PC-3 (cell line): ENCODE measurements at regions not wholly inside any gene's neighbourhood (a gene's known extent, or its start where the extent isn't known, plus 50 kb on each side); places are given as distances from the start of the nearest gene placed in this dataset.
A peak's percentile ranks its signal among the peaks of the same experiment; 100 is the strongest.

Experiments
- ATAC-seq: fragments of 200-7000 bp; cut with Tn5 transposase; 2 replicates; pipeline ENCODE4 v1.9.1; 2020; ENCODE audit warnings: mild to moderate bottlenecking, moderate library complexity
- BruUV-seq: library from RNA; stranded (reverse); fragments of 400-500 nt; replicated peaks from 2 replicates; lab custom pipeline; 2021; lab: Mats Ljungman, UMichigan
- CTCF ChIA-PET: fragments of 300-600 bp; sonication (Branson Sonifier 250); formaldehyde crosslinking; loops from one replicate; lab custom pipeline; 2022; ENCODE audit warnings: antibody characterized with exemption; lab: Charles Lee
- POLR2A ChIA-PET: fragments of 300-600 bp; sonication (Branson Sonifier 250); formaldehyde crosslinking; loops from one replicate; lab custom pipeline; 2022; ENCODE audit warnings: antibody characterized with exemption; ENCODE audit not compliant: unreplicated experiment; lab: Charles Lee
- DNase-seq: peaks from one replicate; pipeline ENCODE4 v3.0.0-alpha.2; 2015
- H2AFZ ChIP-seq: fragments of 300-600 bp; sonication (generic); 2 replicates; pipeline ENCODE4 v1.6.0; 2016; ENCODE audit warnings: antibody characterized with exemption, low read length
- H3F3A ChIP-seq: fragments of 300-600 bp; sonication (generic); one replicate; pipeline ENCODE4 v1.6.0; 2017; ENCODE audit warnings: antibody characterized with exemption, low read length, control low read depth, mild to moderate bottlenecking; ENCODE audit not compliant: unreplicated experiment
- H3K27ac ChIP-seq: fragments of 300-600 bp; sonication (generic); 2 replicates; pipeline ENCODE4 v1.5.1; 2016; ENCODE audit warnings: mild to moderate bottlenecking, low read length
- H3K27me3 ChIP-seq: fragments of 300-600 bp; sonication (generic); 2 replicates; pipeline ENCODE4 v1.6.1; 2016; ENCODE audit warnings: low read length, mixed read lengths
- H3K36me3 ChIP-seq: fragments of 300-600 bp; sonication (generic); 2 replicates; pipeline ENCODE4 v1.6.1; 2016; ENCODE audit warnings: low read depth, mixed run types, low read length, mixed read lengths
- H3K4me1 ChIP-seq: fragments of 300-600 bp; sonication (generic); 2 replicates; pipeline ENCODE4 v1.5.1; 2016; ENCODE audit warnings: low read length; ENCODE audit not compliant: insufficient read depth
- H3K4me2 ChIP-seq: fragments of 300-600 bp; sonication (generic); 2 replicates; pipeline ENCODE4 v1.6.0; 2016; ENCODE audit warnings: low read length
- H3K4me3 ChIP-seq: fragments of 300-600 bp; sonication (generic); 2 replicates; pipeline ENCODE4 v1.5.1; 2016; ENCODE audit warnings: mild to moderate bottlenecking, low read length, mixed read lengths
- H3K79me2 ChIP-seq: fragments of 300-600 bp; sonication (generic); 2 replicates; pipeline ENCODE4 v1.6.1; 2017; ENCODE audit warnings: low read length, mixed read lengths
- H3K9ac ChIP-seq: fragments of 300-600 bp; sonication (generic); 2 replicates; pipeline ENCODE4 v1.6.0; 2016; ENCODE audit warnings: mild to moderate bottlenecking, low read length
- H3K9me2 ChIP-seq: fragments of 300-600 bp; sonication (generic); replicated peaks from 2 replicates; pipeline ENCODE4 v1.6.1; 2016; ENCODE audit warnings: mixed run types, low read length, mixed read lengths
- H3K9me3 ChIP-seq: fragments of 300-600 bp; sonication (generic); 2 replicates; pipeline ENCODE4 v1.6.1; 2016; ENCODE audit warnings: low read length, mixed read lengths
- H4K20me1 ChIP-seq: fragments of 300-600 bp; sonication (generic); 2 replicates; pipeline ENCODE4 v1.6.1; 2016; ENCODE audit warnings: low read length, mixed read lengths
- EZH2 ChIP-seq: fragments of 300-600 bp; sonication (generic); IDR thresholded peaks from one replicate; pipeline ENCODE4 v1.6.1; 2017; ENCODE audit warnings: antibody characterized with exemption, mild to moderate bottlenecking, low read length; ENCODE audit not compliant: unreplicated experiment
- EZH2phosphoT487 ChIP-seq: fragments of 300-600 bp; sonication (generic); IDR thresholded peaks from 2 replicates; pipeline ENCODE4 v1.6.1; 2018; ENCODE audit warnings: mild to moderate bottlenecking, antibody characterized with exemption, low read length, borderline replicate concordance
- intact Hi-C: fragments of 100-400 bp; cut with micrococcal nuclease; formaldehyde crosslinking; loops from 2 replicates; pipeline ENCODE4 v1.9.0; 2023
- TF ChIP-seq, protein P1 (sequence below): fragments of 300-600 bp; sonication (generic); conservative IDR thresholded peaks from 2 replicates; pipeline ENCODE4 v1.5.1; 2017; ENCODE audit warnings: antibody characterized with exemption, low read depth, mild to moderate bottlenecking, low read length

DNA sequence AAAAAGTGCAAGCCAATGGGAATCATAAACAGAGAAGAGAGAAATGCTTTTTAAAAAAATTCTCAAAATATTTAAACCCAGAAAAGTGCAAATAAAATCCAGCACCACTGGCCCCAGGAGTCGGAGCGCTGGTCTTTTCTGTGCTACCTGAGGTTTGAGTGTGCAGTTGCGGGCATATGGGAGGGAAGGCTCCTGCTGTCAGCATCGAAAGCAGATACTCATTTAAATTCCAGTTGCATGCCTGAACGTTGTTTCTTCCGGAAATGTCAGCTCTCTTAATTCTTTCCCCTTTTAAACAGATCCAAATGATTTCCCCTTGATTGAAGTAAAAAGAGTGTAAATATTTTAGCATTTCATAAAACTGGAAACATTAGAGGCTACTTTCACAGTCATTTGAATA lies 240.5 kb upstream of the GPR26 start:
- no peaks in the 10 kb centered on the region for H3K36me3 ChIP-seq
- H3F3A ChIP-seq: no peaks in the 10 kb centered on the region
- BruUV-seq: no TSS peak
- peaks cover 38% of the 10 kb centered on the region for H3K27me3 ChIP-seq
- POLR2A ChIA-PET: no interaction called here
- no peaks in the 10 kb centered on the region for H3K9me2 ChIP-seq
- H3K4me3 ChIP-seq: no peak overlapping the region
- H3K27ac ChIP-seq: no peak overlapping the region
- no peak overlapping the region for H2AFZ ChIP-seq
- no peaks in the 10 kb centered on the region for H3K79me2 ChIP-seq
- ATAC-seq (no peak), DNase-seq (no peak)
- intact Hi-C loops: no loop called here
- no peak overlapping the region for H3K9ac ChIP-seq
- CTCF ChIA-PET: no interaction called here
- H3K4me1 ChIP-seq: 0 out of 2 replicates have a peak, but pooled peaks cover 3% of the 10 kb centered on the region
- TF ChIP-seq EZH2phosphoT487 (no peak), EZH2 (no peak)
- TF ChIP-seq, protein P1, sequence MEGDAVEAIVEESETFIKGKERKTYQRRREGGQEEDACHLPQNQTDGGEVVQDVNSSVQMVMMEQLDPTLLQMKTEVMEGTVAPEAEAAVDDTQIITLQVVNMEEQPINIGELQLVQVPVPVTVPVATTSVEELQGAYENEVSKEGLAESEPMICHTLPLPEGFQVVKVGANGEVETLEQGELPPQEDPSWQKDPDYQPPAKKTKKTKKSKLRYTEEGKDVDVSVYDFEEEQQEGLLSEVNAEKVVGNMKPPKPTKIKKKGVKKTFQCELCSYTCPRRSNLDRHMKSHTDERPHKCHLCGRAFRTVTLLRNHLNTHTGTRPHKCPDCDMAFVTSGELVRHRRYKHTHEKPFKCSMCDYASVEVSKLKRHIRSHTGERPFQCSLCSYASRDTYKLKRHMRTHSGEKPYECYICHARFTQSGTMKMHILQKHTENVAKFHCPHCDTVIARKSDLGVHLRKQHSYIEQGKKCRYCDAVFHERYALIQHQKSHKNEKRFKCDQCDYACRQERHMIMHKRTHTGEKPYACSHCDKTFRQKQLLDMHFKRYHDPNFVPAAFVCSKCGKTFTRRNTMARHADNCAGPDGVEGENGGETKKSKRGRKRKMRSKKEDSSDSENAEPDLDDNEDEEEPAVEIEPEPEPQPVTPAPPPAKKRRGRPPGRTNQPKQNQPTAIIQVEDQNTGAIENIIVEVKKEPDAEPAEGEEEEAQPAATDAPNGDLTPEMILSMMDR: no peak
- H3K4me2 ChIP-seq: no peak overlapping the region
- no peaks in the 10 kb centered on the region for H4K20me1 ChIP-seq
- no peaks in the 10 kb centered on the region for H3K9me3 ChIP-seq

DNA sequence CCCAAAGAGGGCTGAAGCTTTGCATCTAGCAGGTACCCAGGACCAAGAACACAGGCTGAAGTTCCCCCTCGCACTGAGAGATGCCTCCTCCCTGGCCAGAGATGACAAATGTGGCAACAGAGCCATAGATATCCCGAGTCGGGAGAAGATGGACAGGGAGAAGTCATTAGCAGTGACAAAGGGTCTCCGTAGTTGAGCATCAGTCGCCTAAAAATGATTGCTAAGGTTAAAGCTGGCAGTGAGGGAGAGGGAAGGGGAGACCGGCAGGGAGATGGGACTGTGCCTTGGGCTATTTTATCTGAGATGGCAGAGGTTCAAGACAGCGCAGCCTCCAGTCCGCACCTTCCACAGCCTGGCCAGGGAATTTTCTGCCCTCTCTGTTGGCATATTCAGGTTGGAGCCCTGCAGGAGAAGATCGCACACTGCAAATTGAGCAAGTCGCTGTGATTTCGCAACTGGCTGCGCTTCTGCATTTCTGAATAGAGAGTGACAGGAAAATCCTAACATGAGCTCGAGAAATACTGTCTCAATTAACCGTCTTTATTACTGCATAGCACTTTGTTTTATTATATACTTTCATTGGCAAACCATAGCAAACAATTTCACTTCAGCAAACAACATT lies 238.9 kb upstream of the GPR26 start:
- H4K20me1 ChIP-seq: no peaks in the 10 kb centered on the region
- no peak overlapping the region for H3K4me2 ChIP-seq
- H3K79me2 ChIP-seq: no peaks in the 10 kb centered on the region
- POLR2A ChIA-PET: no interaction called here
- TF ChIP-seq EZH2: no peak
- TF ChIP-seq, protein P1: peak; percentile 30
- H3K27me3 ChIP-seq: peaks cover 38% of the 10 kb centered on the region
- CTCF ChIA-PET: no interaction called here
- no TSS peak for BruUV-seq
- no peaks in the 10 kb centered on the region for H3K36me3 ChIP-seq
- no peaks in the 10 kb centered on the region for H3K9me2 ChIP-seq
- H3K9me3 ChIP-seq: no peaks in the 10 kb centered on the region
- no peaks in the 10 kb centered on the region for H3F3A ChIP-seq
- H3K4me3 ChIP-seq: no peak overlapping the region
- H3K9ac ChIP-seq: no peak overlapping the region
- DNase-seq: peak; percentile 47
- H2AFZ ChIP-seq: no peak overlapping the region
- H3K4me1 ChIP-seq: 0 out of 2 replicates have a peak, but pooled peaks cover 3% of the 10 kb centered on the region
- no peak overlapping the region for H3K27ac ChIP-seq
- intact Hi-C loops: no loop called here
- ATAC-seq: no peak

DNA sequence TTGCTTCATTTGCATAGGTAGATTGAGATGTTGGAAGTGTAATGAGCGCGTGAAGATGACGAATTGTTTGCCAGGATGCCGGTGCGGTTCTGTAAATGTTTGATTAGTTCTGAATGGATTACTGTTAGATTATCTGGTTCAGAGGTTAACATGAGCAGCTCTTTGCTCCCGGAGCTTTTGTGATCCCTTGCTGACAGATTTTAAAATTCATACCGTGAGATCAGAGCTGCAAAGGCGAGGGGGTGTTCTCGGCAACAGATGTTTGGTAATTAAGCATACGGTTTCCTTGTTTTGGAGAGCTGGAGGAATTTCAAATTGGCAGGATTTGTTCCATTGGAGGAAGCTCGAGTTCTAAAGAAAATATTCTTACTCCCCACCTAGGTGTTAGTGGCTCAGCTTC lies 237.8 kb upstream of the GPR26 start:
- Histone ChIP-seq H3K4me2 (no peak overlapping the region; the same call in 1 of the 2 replicates), H3K9me2 (no peaks in the 10 kb centered on the region), H3F3A (no peaks in the 10 kb centered on the region), H2AFZ (no peak overlapping the region), H3K4me3 (no peak overlapping the region), H3K27me3 (peaks cover 42% of the 10 kb centered on the region), H3K9ac (no peak overlapping the region), H3K79me2 (no peaks in the 10 kb centered on the region), H3K4me1 (0 out of 2 replicates have a peak, but pooled peaks cover 3% of the 10 kb centered on the region), H3K27ac (no peak overlapping the region), H3K36me3 (no peaks in the 10 kb centered on the region), H3K9me3 (no peaks in the 10 kb centered on the region), H4K20me1 (no peaks in the 10 kb centered on the region)
- DNase-seq (peak; percentile 12), ATAC-seq (no peak)
- ChIA-PET CTCF (interaction anchor here (0.6 kb wide), 1 partner anchor 380 kb away, joined by 3 read pairs; no protein-coding TSS in a partner anchor), POLR2A (no interaction called here)
- TF ChIP-seq EZH2: no peak
- no peak for TF ChIP-seq EZH2phosphoT487
- TF ChIP-seq, protein P1: no peak
- intact Hi-C loops: no loop called here
- BruUV-seq: no TSS peak
